GM19468 (cell line): ENCODE measurements at regions not wholly inside any gene's neighbourhood (a gene's known extent, or its start where the extent isn't known, plus 50 kb on each side); places are given as distances from the start of the nearest gene placed in this dataset.

Experiments
- ATAC-seq: cut with Tn5 transposase; IDR thresholded peaks from one replicate; pipeline ENCODE4 v1.9.1; 2021; ENCODE audit warnings: mild to moderate bottlenecking, moderate library complexity, moderate number of reproducible peaks; ENCODE audit not compliant: unreplicated experiment; ENCODE audit errors: extremely low read depth

- no peak for ATAC-seq
Measured at GRCh38 chr3:181851063-181851462, 139.3 kb downstream of the SOX2 start.

- ATAC-seq: no peak
Measured at GRCh38 chr3:181855825-181856224, 144.1 kb downstream of the SOX2 start.

GRCh38 chr3:181859518-181859917 is 147.8 kb downstream of the SOX2 start:
- ATAC-seq: no peak

- no peak for ATAC-seq
Measured at GRCh38 chr3:181860235-181860634, 148.5 kb downstream of the SOX2 start.

GRCh38 chr3:181862502-181862901 is 150.8 kb downstream of the SOX2 start:
- no peak for ATAC-seq

GRCh38 chr3:181868576-181869082 is 156.9 kb downstream of the SOX2 start:
- ATAC-seq: no peak

- ATAC-seq: no peak
Measured at GRCh38 chr3:181872887-181873286, 161.2 kb downstream of the SOX2 start.

GRCh38 chr3:181879926-181880325 is 168.2 kb downstream of the SOX2 start:
- no peak for ATAC-seq

- ATAC-seq: no peak
Measured at GRCh38 chr3:181880331-181880730, 168.6 kb downstream of the SOX2 start.

GRCh38 chr3:181881749-181882148 is 170.0 kb downstream of the SOX2 start:
- no peak for ATAC-seq

GRCh38 chr3:181885868-181886630 is 174.3 kb downstream of the SOX2 start:
- ATAC-seq: no peak

GRCh38 chr3:181886676-181887075 is 175.0 kb downstream of the SOX2 start:
- ATAC-seq: no peak

- ATAC-seq: no peak
Measured at GRCh38 chr3:181887685-181888084, 176.0 kb downstream of the SOX2 start.

- ATAC-seq: no peak
Measured at GRCh38 chr3:181888234-181888633, 176.5 kb downstream of the SOX2 start.

GRCh38 chr3:181892848-181893247 is 181.1 kb downstream of the SOX2 start:
- no peak for ATAC-seq

- no peak for ATAC-seq
Measured at GRCh38 chr3:181896605-181897004, 184.9 kb downstream of the SOX2 start.

- ATAC-seq: no peak
Measured at GRCh38 chr3:181899702-181900101, 188.0 kb downstream of the SOX2 start.

GRCh38 chr3:181901626-181902025 is 189.9 kb downstream of the SOX2 start:
- ATAC-seq: no peak

GRCh38 chr3:181906338-181906737 is 194.6 kb downstream of the SOX2 start:
- ATAC-seq: no peak

- ATAC-seq: no peak
Measured at GRCh38 chr3:181909241-181909640, 197.5 kb downstream of the SOX2 start.

- no peak for ATAC-seq
Measured at GRCh38 chr3:181912384-181912783, 200.7 kb downstream of the SOX2 start.

- no peak for ATAC-seq
Measured at GRCh38 chr3:181913254-181913653, 201.5 kb downstream of the SOX2 start.
